ENCODE measurements at regions not wholly inside any gene's neighbourhood (a gene's known extent, or its start where the extent isn't known, plus 50 kb on each side); places are given as distances from the start of the nearest gene placed in this dataset.

GRCh38 chr12:118751355-118751754, 230.0 kb upstream of the SRRM4 start:
- TF ChIP-seq EZH2 (IDR thresholded peaks at IDR 0.05; ENCODE audit: borderline replicate concordance, low read depth, low read length, severe bottlenecking) (no peak), CTCF (IDR thresholded peaks at IDR 0.05; ENCODE audit: borderline replicate concordance, extremely low read depth, low read length, poor library complexity, severe bottlenecking) (no peak)
